ENCODE measurements at regions not wholly inside any gene's neighbourhood (a gene's known extent, or its start where the extent isn't known, plus 50 kb on each side); places are given as distances from the start of the nearest gene placed in this dataset.

GRCh38 chr17:45687594-45687993 is 96.5 kb upstream of the CRHR1 start:
- TF ChIP-seq POLR2A (IDR thresholded peaks at IDR 0.05) (no peak), CTCF (IDR thresholded peaks at IDR 0.05) (no peak), POLR2AphosphoS5 (IDR thresholded peaks at IDR 0.05) (no peak)

All from breast epithelium (tissue), 3 donors.